Stimulated activated memory B cell treated with anti-CD40 and anti-IgM and Interleukin-4, amounts not matched to agents 10 μg/mL and 1 μg/mL and 100 μg/mL, for 72 hours (primary cell): ENCODE measurements at regions not wholly inside any gene's neighbourhood (a gene's known extent, or its start where the extent isn't known, plus 50 kb on each side); places are given as distances from the start of the nearest gene placed in this dataset.
A peak's percentile ranks its signal among the peaks of the same experiment; 100 is the strongest.
"Not testable (repeated sequence)": the region's sequence is repeated elsewhere in the genome, so short reads cannot be mapped to it uniquely, and the experiment has no call there.

Source experiments
- ATAC-seq: fragments of 150-1000 bp; cut with Tn5 transposase; 2 replicates; pipeline ENCODE4 v1.10.0; 2021
- H3K27ac Mint-ChIP-seq: one replicate; pipeline ENCODE4 v1.8.0; 2022; ENCODE audit warnings: mild to moderate bottlenecking, mixed read lengths
- H3K27me3 Mint-ChIP-seq: one replicate; pipeline ENCODE4 v1.8.0; 2022; ENCODE audit warnings: mixed read lengths
- H3K36me3 Mint-ChIP-seq: one replicate; pipeline ENCODE4 v1.8.0; 2022; ENCODE audit warnings: mixed read lengths
- H3K4me1 Mint-ChIP-seq: one replicate; pipeline ENCODE4 v1.8.0; 2022; ENCODE audit warnings: mixed read lengths
- H3K4me3 Mint-ChIP-seq: one replicate; pipeline ENCODE4 v1.8.0; 2022; ENCODE audit warnings: mild to moderate bottlenecking, moderate library complexity, mixed read lengths
- H3K9me3 Mint-ChIP-seq: one replicate; pipeline ENCODE4 v1.8.0; 2022; ENCODE audit warnings: mixed read lengths

- ATAC-seq, result no peak
- H3K36me3 Mint-ChIP-seq, result no peaks in the 10 kb centered on the region
- H3K4me3 Mint-ChIP-seq, result no peak overlapping the region
- no peaks in the 10 kb centered on the region for H3K9me3 Mint-ChIP-seq
- H3K4me1 Mint-ChIP-seq, result peaks cover 4% of the 10 kb centered on the region
- H3K27me3 Mint-ChIP-seq, result no peaks in the 10 kb centered on the region
- H3K27ac Mint-ChIP-seq, result no peak overlapping the region
These were observed 120.1 kb downstream of the ALG10 start for GRCh38 chr12:34142430-34142829.

- Mint-ChIP-seq H3K27ac (no peak overlapping the region), H3K36me3 (no peaks in the 10 kb centered on the region), H3K27me3 (no peaks in the 10 kb centered on the region), H3K9me3 (no peaks in the 10 kb centered on the region), H3K4me1 (peaks cover 4% of the 10 kb centered on the region), H3K4me3 (no peak overlapping the region)
- ATAC-seq, result peak; percentile 58
These were observed 128.7 kb downstream of the ALG10 start for GRCh38 chr12:34151019-34151418.

GRCh38 chr12:34163443-34163842 lies 141.1 kb downstream of the ALG10 start:
- peak; percentile 24 for ATAC-seq
- no peak overlapping the region for H3K27ac Mint-ChIP-seq
- H3K36me3 Mint-ChIP-seq, result no peaks in the 10 kb centered on the region
- H3K4me3 Mint-ChIP-seq, result no peak overlapping the region
- no peaks in the 10 kb centered on the region for H3K4me1 Mint-ChIP-seq
- H3K27me3 Mint-ChIP-seq, result peaks cover 9% of the 10 kb centered on the region
- no peaks in the 10 kb centered on the region for H3K9me3 Mint-ChIP-seq

- Mint-ChIP-seq H3K4me1 (no peaks in the 10 kb centered on the region), H3K9me3 (no peaks in the 10 kb centered on the region), H3K4me3 (no peak overlapping the region), H3K36me3 (no peaks in the 10 kb centered on the region), H3K27me3 (no peaks in the 10 kb centered on the region), H3K27ac (no peak overlapping the region)
- no peak for ATAC-seq
These were observed 144.2 kb downstream of the ALG10 start for GRCh38 chr12:34166427-34167060.

- not testable (repeated sequence) for ATAC-seq, H3K4me1 Mint-ChIP-seq, H3K27me3 Mint-ChIP-seq, H3K36me3 Mint-ChIP-seq, H3K27ac Mint-ChIP-seq, H3K9me3 Mint-ChIP-seq, H3K4me3 Mint-ChIP-seq
These were observed 146.2 kb downstream of the ALG10 start for GRCh38 chr12:34168507-34168906.

GRCh38 chr12:34186492-34186891 lies 164.2 kb downstream of the ALG10 start:
- no peak overlapping the region for H3K27ac Mint-ChIP-seq
- peaks cover 3% of the 10 kb centered on the region for H3K9me3 Mint-ChIP-seq
- no peak for ATAC-seq
- no peaks in the 10 kb centered on the region for H3K36me3 Mint-ChIP-seq
- H3K27me3 Mint-ChIP-seq, result peaks cover 15% of the 10 kb centered on the region
- H3K4me1 Mint-ChIP-seq, result peaks cover 10% of the 10 kb centered on the region
- H3K4me3 Mint-ChIP-seq, result no peak overlapping the region

GRCh38 chr12:34188974-34189373 lies 166.7 kb downstream of the ALG10 start:
- ATAC-seq, result no peak
- no peaks in the 10 kb centered on the region for H3K36me3 Mint-ChIP-seq
- no peak overlapping the region for H3K4me3 Mint-ChIP-seq
- H3K4me1 Mint-ChIP-seq, result peaks cover 10% of the 10 kb centered on the region
- peaks cover 12% of the 10 kb centered on the region for H3K27me3 Mint-ChIP-seq
- H3K9me3 Mint-ChIP-seq, result no peaks in the 10 kb centered on the region
- H3K27ac Mint-ChIP-seq, result no peak overlapping the region

GRCh38 chr12:34190054-34190453 lies 167.8 kb downstream of the ALG10 start:
- ATAC-seq, result no peak
- Mint-ChIP-seq H3K27me3 (peaks cover 10% of the 10 kb centered on the region), H3K4me3 (no peak overlapping the region), H3K4me1 (peaks cover 10% of the 10 kb centered on the region), H3K9me3 (no peaks in the 10 kb centered on the region), H3K36me3 (no peaks in the 10 kb centered on the region), H3K27ac (no peak overlapping the region)

- H3K27ac Mint-ChIP-seq, result no peak overlapping the region
- H3K4me3 Mint-ChIP-seq, result no peak overlapping the region
- no peaks in the 10 kb centered on the region for H3K9me3 Mint-ChIP-seq
- H3K27me3 Mint-ChIP-seq, result peaks cover 10% of the 10 kb centered on the region
- no peaks in the 10 kb centered on the region for H3K36me3 Mint-ChIP-seq
- no peaks in the 10 kb centered on the region for H3K4me1 Mint-ChIP-seq
- ATAC-seq, result no peak
These were observed 176.6 kb downstream of the ALG10 start for GRCh38 chr12:34198924-34199323.

GRCh38 chr12:34203866-34204620 lies 181.7 kb downstream of the ALG10 start:
- no peak for ATAC-seq
- Mint-ChIP-seq H3K9me3 (peaks cover 3% of the 10 kb centered on the region), H3K27me3 (no peaks in the 10 kb centered on the region), H3K27ac (no peak overlapping the region), H3K4me3 (no peak overlapping the region), H3K36me3 (no peaks in the 10 kb centered on the region), H3K4me1 (peaks cover 11% of the 10 kb centered on the region)

- H3K4me3 Mint-ChIP-seq, result no peak overlapping the region
- no peaks in the 10 kb centered on the region for H3K36me3 Mint-ChIP-seq
- H3K27ac Mint-ChIP-seq, result no peak overlapping the region
- peak; percentile 43 for ATAC-seq
- peaks cover 11% of the 10 kb centered on the region for H3K4me1 Mint-ChIP-seq
- H3K27me3 Mint-ChIP-seq, result no peaks in the 10 kb centered on the region
- peaks cover 3% of the 10 kb centered on the region for H3K9me3 Mint-ChIP-seq
These were observed 182.6 kb downstream of the ALG10 start for GRCh38 chr12:34204830-34205285.

- H3K36me3 Mint-ChIP-seq, result no peaks in the 10 kb centered on the region
- H3K9me3 Mint-ChIP-seq, result peaks cover 3% of the 10 kb centered on the region
- peaks cover 11% of the 10 kb centered on the region for H3K4me1 Mint-ChIP-seq
- no peak overlapping the region for H3K4me3 Mint-ChIP-seq
- ATAC-seq, result no peak
- no peak overlapping the region for H3K27ac Mint-ChIP-seq
- H3K27me3 Mint-ChIP-seq, result no peaks in the 10 kb centered on the region
These were observed 183.1 kb downstream of the ALG10 start for GRCh38 chr12:34205401-34205800.

- peaks cover 4% of the 10 kb centered on the region for H3K36me3 Mint-ChIP-seq
- no peak overlapping the region for H3K4me3 Mint-ChIP-seq
- H3K9me3 Mint-ChIP-seq, result peaks cover 3% of the 10 kb centered on the region
- ATAC-seq, result no peak
- H3K27ac Mint-ChIP-seq, result no peak overlapping the region
- peaks cover 11% of the 10 kb centered on the region for H3K4me1 Mint-ChIP-seq
- no peaks in the 10 kb centered on the region for H3K27me3 Mint-ChIP-seq
These were observed 183.9 kb downstream of the ALG10 start for GRCh38 chr12:34206061-34206785.

GRCh38 chr12:34207858-34208257 lies 185.6 kb downstream of the ALG10 start:
- H3K27me3 Mint-ChIP-seq, result no peaks in the 10 kb centered on the region
- H3K9me3 Mint-ChIP-seq, result peaks cover 3% of the 10 kb centered on the region
- H3K27ac Mint-ChIP-seq, result no peak overlapping the region
- peaks cover 11% of the 10 kb centered on the region for H3K4me1 Mint-ChIP-seq
- no peak for ATAC-seq
- peaks cover 4% of the 10 kb centered on the region for H3K36me3 Mint-ChIP-seq
- no peak overlapping the region for H3K4me3 Mint-ChIP-seq

- no peak for ATAC-seq
- Mint-ChIP-seq H3K27me3 (no peaks in the 10 kb centered on the region), H3K4me3 (no peak overlapping the region), H3K27ac (no peak overlapping the region), H3K9me3 (peaks cover 3% of the 10 kb centered on the region), H3K4me1 (peaks cover 11% of the 10 kb centered on the region), H3K36me3 (peaks cover 4% of the 10 kb centered on the region)
These were observed 186.3 kb downstream of the ALG10 start for GRCh38 chr12:34208331-34209258.
